ENCODE measurements at regions not wholly inside any gene's neighbourhood (a gene's known extent, or its start where the extent isn't known, plus 50 kb on each side); places are given as distances from the start of the nearest gene placed in this dataset.

- no peak for TF ChIP-seq CREB1 (CRISPR knock-in tag; IDR thresholded peaks at IDR 0.05)
- no peak for TF ChIP-seq CTCF (IDR thresholded peaks at IDR 0.05)
- TF ChIP-seq ATF2 (CRISPR knock-in tag; IDR thresholded peaks at IDR 0.05; ENCODE audit: borderline replicate concordance, low read depth): no peak
- no peak for TF ChIP-seq TP53 (CRISPR knock-in tag; IDR thresholded peaks at IDR 0.05)
- TF ChIP-seq SP1 (CRISPR knock-in tag; conservative IDR thresholded peaks at IDR 0.05): no peak
- TF ChIP-seq FOXP4 (CRISPR knock-in tag; IDR thresholded peaks at IDR 0.05): no peak
- no peak for TF ChIP-seq SMAD3 (CRISPR knock-in tag; IDR thresholded peaks at IDR 0.05; ENCODE audit: borderline replicate concordance)
- TF ChIP-seq ZNF138 (CRISPR knock-in tag; conservative IDR thresholded peaks at IDR 0.05): no peak
- TF ChIP-seq ELF4 (CRISPR knock-in tag; IDR thresholded peaks at IDR 0.05; ENCODE audit: low read depth): no peak
- TF ChIP-seq USF1 (CRISPR knock-in tag; IDR thresholded peaks at IDR 0.05): no peak
- TF ChIP-seq FOXK1 (CRISPR knock-in tag; IDR thresholded peaks at IDR 0.05): no peak
- no peak for TF ChIP-seq ZBTB21 (CRISPR knock-in tag; IDR thresholded peaks at IDR 0.05; ENCODE audit: borderline replicate concordance)
- TF ChIP-seq MAX (CRISPR knock-in tag; IDR thresholded peaks at IDR 0.05): no peak
Observed at GRCh38 chr5:93219641-93220145, 361.3 kb downstream of the NR2F1-AS1 start.
